DMS53 (cell line): ENCODE measurements at regions not wholly inside any gene's neighbourhood (a gene's known extent, or its start where the extent isn't known, plus 50 kb on each side); places are given as distances from the start of the nearest gene placed in this dataset.

Experiments used
- DNase-seq: peaks from one replicate; lab custom pipeline; 2025; lab: John Stamatoyannopoulos, UW

DNA sequence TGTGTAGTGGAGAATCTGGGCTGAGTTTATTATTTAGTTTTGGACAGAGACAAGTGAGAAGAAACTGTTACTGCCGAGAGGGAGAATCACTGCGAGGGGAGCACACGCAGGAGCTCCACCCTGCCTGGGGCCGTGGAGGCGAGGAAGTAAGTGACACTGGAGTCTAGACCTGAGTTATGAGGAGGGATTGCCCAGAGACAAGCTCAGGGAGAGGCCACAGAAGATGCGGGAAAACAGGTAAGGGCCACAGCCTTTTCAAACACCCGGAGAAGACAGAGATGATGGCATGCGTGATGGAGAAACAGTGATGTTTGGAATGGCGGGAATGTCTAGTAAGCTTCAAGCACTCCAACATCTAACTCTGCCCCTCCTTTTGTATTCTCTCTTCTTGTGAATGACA, 84.1 kb downstream of the TNFSF11 start:
- no peak for DNase-seq

- peak; percentile 21 for DNase-seq
Measured at GRCh38 chr13:42660333-42660965, 86.5 kb downstream of the TNFSF11 start.

DNA sequence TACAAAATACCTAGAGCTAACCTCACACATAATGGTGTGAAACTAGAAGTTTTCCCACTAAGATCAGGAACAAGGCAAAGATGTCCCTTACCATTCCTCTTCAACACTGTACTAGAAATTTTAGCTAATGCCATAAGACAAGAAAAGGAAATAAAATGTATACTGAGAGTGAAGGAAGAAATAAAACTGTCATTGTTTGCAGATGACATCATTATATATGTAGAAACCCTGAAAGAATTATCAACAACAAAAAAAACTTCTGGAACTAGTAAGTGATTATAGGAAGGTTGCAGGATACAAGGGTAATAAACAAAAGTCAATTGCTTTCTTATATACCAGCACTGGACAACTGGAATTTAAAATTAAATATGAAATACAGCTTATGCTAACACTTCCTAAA, 93.7 kb downstream of the TNFSF11 start:
- no peak for DNase-seq

DNA sequence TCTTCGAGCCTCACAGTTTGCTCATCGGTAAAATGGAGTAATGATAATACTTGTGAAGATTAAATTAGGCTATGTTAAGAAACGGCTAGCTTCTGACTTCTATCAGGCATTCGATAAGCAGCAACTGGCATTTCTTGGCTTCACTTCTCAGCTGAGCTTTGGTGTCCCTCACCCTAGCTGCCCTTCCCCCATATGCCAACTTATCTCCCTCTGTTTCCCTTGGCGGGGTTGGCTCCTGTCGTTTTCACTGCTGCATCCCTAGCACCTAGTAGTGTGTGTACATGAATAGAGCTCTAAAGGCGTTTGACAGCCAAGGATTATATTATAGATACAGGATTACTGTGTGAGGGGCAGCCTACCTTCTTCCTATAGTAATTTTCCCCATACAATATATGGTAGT, 97.5 kb downstream of the TNFSF11 start:
- DNase-seq, result no peak

DNA sequence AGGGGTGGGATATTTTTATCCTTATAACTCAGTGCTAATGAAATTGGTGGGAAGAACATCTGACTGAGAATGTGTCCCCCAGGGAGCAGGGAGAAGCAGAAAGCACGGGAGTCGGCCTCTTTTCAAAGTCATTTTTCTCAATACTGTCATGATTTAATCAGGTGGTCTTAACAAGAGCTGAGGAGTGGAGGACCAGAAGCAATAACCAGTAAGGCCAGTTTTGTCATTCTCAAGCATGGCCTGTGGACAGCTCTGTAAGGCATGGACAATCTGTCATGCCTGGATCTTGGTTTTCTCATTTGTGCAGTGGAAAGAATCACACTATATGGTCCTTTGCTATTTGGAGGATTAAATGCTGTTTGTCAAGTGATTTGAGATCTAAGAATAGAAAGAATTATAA, 99.7 kb downstream of the TNFSF11 start:
- DNase-seq, result no peak

GRCh38 chr13:42680748-42681147, 100.6 kb upstream of the FAM216B start:
- DNase-seq, result no peak

DNA sequence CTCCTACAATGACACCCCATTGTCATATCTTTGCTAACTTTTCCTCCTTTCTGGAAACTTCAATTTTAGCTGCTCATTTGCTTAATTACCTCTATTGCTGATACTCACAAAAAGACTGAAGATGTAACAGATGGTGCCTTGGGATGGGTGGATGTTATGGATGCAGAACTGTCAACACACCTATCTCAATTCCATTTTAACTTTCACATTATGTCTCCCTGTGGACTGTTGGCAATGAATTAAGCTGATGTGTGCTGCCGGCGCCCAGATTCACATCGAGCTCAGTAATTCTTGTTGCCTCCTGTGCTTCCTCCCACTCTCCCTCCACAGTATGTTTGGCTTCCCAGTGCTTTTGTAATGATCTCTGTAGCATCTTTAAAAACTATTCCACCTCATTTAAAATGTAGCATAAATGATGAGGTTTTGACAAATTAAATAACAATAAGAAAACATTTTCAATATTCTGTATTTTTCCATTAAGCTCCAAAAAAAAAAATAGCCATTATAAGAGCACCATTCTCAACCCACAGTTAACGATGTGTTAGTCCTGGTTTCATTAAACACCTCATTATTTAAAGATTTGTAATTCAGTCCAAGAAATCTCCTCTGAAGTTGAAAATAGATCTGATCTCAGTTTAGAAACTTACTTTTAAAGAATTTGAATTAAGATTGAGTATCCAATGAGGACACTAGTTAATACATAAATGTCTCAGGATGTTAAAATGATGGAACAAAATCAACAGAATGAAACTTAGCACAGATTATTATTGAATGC, 99.9 kb upstream of the FAM216B start:
- DNase-seq, result no peak

- no peak for DNase-seq
Measured at GRCh38 chr13:42684226-42684625, 97.2 kb upstream of the FAM216B start.

DNA sequence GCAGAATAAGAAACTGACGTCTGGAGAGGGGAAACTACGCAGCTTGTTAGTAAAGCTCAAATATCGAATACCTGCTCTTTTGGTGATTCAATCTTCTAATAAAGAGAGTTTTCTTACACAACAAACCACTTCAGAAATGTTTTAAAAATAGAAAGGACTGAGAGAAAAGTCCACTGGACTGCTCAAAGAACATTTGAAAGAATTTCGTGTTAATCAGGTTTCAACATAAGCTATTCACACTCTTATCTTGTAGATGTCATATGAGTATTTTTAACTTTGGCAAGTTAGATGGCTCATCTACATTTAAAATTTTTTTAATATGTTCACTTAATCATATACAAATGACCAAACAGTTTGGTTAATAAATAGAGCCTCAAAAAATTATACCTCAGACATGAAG, 95.6 kb upstream of the FAM216B start:
- DNase-seq, result no peak

DNA sequence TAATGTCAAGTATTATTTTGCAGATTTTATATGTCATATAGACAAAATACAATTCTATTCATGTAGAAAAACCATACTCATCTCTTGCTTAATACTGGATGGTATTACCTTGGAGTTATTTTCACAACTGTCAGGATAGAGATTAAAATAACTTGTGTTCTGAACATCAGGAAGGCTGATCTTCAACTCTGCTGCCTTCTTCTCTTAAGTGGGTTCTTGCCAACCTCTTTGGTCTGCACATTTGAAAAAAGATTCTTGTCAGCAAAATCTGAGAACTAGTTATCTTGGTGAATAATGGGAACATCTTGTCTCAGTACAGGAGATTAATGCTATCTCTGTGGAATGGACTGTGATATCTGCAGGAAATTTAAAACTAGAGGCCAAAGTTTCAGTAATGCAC, 95.2 kb upstream of the FAM216B start:
- no peak for DNase-seq

DNA sequence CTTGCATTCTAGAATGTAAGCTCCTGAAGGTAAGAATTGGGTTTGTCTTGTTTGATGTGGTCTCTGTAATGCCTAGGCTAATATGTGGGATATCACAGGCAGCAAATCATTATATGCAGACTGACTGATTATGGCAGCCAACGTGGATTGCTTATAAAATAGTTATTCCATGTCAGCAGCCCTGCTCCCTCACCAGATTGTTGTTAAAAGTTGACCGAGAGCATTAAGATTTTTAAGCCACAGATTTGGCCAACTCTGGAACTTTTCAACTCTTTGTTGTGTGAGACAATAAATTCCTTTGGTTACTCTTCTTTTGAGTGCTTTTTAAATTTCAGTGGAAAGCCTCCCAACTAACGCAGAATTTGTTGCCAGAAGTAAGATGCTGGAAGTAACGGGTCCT, 92.6 kb upstream of the FAM216B start:
- DNase-seq, result no peak

- no peak for DNase-seq
Measured at GRCh38 chr13:42696191-42696590, 85.2 kb upstream of the FAM216B start.

DNA sequence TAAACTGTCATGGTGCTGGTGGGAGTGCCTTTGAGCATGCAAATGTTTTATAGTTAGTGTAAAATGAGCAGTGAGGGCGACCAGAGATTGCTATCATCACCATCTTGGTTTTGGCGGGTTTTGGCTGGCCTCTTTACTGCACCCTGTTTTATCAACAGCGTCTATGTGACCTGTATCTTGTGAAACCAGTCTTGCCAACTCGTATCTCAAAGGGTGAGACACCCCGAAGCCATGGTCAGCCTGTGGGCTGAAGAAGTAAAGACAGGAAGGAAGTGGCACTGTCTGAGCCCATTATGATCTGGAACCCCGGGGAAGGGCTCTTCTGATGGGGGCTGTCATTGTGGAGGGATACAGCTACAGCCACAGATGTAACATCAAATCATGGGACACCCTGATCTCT, 81.5 kb upstream of the FAM216B start:
- no peak for DNase-seq

DNA sequence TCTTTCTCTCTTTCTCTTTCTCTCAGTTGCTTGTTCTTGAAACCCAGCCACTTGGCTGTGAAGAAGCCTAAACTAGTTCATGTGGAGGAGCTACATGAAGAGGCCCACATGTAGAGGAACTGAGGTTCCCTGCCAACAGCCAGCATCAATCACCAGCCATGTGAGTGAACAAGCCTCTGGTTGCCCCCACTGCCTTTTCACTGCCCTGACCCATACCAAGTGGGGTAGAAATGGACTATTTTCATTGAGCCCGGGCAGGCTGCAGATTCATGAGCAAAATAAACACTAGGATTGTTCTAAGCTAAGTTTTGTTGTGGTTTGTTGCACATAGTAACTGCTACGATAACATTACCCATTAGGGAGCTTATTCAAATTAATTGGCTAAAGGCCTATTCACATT, 78.7 kb upstream of the FAM216B start:
- DNase-seq, result no peak

GRCh38 chr13:42703740-42704139, 77.6 kb upstream of the FAM216B start:
- no peak for DNase-seq

GRCh38 chr13:42706286-42706685, 75.1 kb upstream of the FAM216B start:
- no peak for DNase-seq

DNA sequence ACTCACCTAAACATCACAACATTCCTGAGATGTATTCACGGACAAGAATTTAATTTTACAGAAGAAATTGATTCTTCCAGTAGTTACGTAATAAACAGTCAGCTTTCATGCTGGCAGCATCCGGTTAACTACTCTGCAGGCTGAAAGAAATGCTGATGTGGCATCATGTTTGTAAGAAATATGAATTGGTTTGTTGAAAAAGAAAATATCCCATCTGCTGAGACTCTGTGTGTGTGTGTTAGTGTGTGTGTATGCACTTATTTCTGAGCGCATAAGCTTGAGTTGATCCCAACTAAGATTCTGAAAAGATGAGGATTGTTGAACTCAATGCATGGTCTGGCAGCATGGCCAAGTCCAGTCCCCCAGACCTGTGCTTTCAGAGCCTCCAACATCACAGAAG, 74.3 kb upstream of the FAM216B start:
- DNase-seq, result no peak

DNA sequence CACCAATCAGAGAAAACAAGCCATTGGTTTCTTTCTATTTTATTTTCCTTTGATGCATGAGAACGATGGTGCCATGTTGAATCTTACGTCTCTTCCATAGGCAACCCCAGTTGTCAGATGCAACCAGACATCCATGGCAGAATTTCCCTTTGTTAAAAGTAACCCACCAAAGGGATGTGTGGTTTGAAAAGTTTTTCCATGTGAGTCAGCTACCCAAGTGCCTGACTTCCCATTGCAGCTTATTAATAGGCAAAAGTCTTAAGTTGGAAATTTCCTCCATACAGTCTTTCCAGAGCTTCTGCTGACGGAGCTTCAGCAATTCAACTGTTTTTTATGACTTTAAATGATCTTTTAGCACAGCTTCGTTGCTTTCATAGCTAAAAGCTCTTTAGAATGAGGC, 73.8 kb upstream of the FAM216B start:
- DNase-seq, result no peak

DNA sequence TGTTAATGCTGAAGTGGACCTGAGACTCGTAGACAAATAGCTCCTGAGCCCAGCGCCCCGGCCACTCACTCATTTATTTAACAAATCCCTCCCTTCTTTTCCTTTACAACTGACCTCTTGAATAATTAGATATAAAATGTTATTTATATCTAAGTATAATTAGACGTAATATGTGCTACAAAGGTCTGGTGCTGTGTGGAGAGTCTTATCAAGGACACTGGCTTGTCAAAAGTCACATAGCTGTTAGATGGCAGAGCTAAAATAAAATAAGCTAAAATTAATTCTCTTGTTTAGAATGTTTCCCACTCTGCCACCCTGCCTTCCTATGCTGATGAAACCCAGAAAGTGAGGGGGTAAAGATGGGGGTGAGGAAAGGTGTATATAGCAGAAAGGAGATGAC, 73.0 kb upstream of the FAM216B start:
- DNase-seq, result no peak

GRCh38 chr13:42709276-42709675, 72.1 kb upstream of the FAM216B start:
- DNase-seq, result no peak

DNA sequence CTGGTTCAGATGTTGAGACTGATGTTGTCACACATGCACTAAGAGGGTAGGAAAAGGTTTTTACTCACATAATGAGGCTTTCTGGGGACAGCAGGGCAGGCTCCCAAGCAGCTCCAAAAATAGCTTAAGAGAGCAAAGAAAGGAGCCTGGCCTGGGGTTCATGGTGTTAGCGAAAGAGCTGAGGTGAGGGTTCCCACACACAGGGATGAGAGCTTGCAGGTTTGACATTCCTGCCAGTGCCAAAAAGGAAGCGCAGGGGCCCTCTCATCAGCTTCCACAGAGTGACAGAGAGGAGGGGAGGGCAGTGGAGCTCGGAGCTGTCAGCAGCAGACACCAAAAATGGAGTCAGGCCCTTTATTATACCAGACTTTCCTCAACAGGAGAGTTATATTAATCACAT, 65.5 kb upstream of the FAM216B start:
- no peak for DNase-seq

- DNase-seq, result no peak
Measured at GRCh38 chr13:42717176-42717575, 64.2 kb upstream of the FAM216B start.

DNA sequence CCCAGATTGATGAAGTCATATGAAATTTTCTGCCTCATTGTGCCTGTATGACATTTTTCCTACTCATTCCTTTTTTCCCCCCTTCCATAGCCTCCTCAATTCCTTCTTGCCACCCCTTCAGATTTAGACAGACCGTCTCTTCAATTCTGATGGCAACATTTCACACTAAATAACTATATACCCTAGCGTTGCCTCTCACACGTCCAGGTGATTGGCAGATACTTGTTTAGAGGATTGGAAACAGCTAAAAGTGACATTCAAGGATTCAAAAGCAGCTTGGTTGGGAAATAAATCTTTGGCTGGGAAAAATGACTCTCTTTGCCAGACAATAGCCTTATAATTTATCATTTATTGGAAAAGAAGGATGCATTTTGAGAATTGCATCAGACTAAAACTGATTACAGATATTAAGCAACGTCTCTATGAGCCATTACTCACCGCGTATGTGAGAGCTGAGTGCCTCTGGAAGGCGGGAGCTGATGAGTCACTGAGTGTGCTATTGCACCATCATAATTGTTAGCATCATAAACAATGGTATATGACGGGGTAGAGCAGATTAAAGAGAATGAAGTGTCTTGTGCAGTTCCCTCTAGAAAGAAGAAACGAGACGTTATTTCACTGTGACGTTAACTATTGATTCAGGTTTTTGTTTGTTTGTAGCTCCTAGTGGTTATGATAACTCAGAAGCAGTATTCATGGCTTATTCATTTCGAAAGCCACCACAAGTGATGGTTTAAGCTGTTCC, 61.1 kb upstream of the FAM216B start:
- peak; percentile 91 for DNase-seq
